ACHN (cell line): ENCODE measurements at regions not wholly inside any gene's neighbourhood (a gene's known extent, or its start where the extent isn't known, plus 50 kb on each side); places are given as distances from the start of the nearest gene placed in this dataset.
"Not testable (repeated sequence)": the region's sequence is repeated elsewhere in the genome, so short reads cannot be mapped to it uniquely, and the experiment has no call there.

ENCODE experiments used
- DNase-seq: peaks from one replicate; pipeline ENCODE4 v3.0.0-alpha.2; 2015
- in situ Hi-C: cut with HindIII; loops from 2 replicates; pipeline ENCODE4 v1.10.0; 2017; ENCODE audit warnings: low sequenced_read_pairs, low pct_ligation_motif_present, low pct_unique_long_range_greater_than_20kb

DNA sequence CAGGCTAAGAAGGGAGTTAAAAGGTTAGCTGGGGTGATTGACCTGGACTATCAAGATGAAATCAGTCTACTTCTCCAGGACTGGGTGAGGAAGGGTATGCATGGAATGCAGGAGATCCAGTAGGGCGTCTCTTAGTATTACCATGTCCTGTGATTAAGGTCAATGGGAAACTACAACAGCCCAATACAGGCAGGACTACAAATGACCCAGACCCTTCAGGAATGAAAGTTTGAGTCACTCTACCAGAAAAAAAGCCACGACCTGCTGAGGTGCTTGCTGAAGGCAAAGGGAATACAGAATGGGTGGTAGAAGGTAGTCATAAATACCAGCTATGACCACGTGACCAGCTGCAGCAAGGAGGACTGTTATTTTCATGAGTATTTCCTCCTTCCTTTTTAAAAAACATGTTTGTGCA lies 249.7 kb upstream of the CYRIA start:
- DNase-seq, in situ Hi-C loops: not testable (repeated sequence)

DNA sequence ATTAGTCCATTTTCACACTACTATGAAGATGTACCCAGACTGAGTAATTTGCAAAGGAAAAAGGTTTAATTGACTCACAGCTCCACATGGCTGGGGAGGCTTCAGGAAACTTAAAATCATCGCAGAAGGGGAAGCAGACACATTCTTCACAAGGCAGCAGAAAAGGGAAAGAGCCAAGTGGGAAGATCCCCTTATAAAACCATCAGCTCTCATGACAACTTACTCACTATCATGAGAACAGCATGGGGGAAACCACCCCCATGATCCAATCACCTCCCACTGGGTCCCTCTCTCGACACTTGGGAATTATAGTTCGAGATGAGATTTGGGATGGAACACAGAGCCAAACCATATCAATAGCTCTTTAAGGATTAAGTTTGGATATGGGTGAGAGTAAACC lies 246.1 kb upstream of the CYRIA start:
- in situ Hi-C loops: no loop called here
- no peak for DNase-seq

DNA sequence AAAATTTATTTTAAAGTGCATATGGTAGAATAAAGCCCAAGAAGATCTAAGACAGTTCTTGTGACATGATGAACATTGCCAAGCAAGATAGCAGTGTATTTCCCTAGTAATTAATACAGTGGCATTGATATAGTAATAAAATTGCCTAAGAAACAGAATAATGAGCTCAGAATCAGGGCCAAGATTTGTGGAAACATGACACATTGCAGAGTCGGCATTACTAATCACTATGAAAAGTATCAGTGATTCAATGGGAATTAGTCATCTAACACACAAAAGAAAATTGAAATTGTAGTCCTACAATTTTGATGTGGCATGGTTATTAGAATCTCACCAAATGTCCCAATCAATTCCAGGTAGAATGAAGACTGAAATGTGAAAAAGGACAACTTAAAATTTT lies 243.0 kb upstream of the CYRIA start:
- no peak for DNase-seq
- in situ Hi-C loops: no loop called here

DNA sequence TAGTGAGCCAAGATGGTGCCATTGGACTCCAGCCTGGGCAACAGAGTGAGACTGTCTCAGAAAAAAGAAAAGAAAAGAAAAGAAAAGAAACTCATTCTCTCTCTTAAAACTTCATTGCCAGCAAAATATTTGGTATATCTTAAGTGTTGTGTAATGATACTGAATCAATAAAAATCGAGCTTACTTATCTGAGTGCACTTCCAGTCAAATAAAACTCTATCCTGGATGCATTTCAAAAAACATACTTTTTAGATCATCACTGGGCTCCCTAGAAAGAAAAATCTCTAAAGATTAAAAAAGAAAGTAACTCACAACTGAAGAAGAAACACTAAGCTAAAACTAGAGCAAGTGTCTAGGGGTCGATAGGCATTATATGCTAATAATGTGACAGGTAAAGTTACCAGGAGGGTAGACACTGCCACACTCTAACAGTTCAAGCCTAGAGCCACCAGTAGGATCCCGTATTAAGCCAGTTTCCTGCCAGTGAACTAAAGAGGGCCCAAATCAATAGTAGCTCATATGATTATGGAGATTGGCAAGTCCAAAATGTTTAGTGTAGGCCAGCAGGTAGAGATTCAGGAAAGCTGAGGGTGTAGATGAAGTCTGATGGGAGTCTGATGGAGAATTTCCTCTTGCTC lies 242.1 kb upstream of the CYRIA start:
- no peak for DNase-seq
- in situ Hi-C loops: no loop called here

DNA sequence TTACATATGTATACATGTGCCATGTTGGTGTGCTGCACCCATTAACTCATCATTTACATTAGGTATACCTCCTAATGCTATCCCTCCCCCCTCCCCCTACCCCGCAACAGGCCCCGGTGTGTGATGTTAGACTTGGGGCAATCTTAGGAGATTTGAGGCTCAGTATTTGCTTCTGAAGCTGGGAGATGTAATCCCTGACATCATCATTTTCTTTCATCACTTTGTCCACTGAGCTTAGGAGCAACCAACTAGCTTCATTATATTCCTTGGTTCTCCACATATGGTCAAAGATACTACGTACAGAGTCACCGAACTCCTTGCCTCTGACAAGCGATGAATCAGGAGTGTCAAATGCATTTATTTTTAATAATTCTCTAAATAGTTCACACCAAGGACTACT lies 239.7 kb upstream of the CYRIA start:
- in situ Hi-C loops, DNase-seq: not testable (repeated sequence)

DNA sequence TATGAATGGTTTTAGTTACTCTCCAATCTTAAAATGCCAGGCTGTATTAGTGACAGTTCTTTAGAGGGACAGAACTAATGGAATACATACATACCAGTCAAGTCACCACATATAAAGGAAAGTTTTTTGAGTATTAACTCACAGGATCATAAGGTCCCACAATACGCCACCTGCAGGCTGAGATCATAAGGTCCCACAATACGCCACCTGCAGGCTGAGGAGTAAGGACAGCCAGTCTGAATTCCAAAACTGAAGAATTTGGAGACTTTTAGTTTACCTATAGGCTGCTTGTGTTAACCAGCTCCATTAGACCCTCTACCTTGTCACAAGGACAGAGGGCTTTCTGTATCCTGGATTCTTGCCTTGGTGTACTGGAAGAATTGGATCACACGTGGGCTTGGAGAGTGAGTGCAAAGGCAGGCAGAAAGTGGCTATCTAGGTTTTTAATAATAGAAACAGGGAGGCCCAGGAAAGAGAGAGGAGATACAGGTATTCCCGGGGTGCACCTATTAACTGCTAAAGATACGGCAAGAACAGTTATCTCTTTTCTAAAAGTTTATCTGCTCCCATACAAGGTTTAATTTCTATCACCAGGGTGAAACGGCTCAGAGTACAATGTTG lies 234.9 kb upstream of the CYRIA start:
- DNase-seq: peak; percentile 63
- in situ Hi-C loops: no loop called here

DNA sequence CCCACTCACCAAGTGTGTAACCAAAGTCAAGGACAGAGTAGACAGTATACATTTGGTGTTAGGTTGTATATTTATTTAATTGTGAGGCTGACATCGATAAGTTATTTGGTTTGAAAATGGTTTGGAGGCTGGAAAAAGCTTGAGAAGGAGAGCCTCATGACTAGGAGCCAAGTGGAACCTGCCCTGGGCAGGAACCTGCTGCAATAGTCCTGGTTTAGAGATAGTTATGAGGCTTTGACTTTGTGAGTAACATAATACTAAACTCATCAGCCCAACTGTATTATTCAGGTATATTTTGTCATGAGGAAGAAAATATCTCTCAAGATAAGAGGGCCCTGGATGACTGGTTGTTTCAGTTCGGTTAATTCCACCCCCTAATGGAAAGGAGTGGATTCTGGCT lies 234.3 kb upstream of the CYRIA start:
- DNase-seq: no peak
- in situ Hi-C loops: no loop called here

DNA sequence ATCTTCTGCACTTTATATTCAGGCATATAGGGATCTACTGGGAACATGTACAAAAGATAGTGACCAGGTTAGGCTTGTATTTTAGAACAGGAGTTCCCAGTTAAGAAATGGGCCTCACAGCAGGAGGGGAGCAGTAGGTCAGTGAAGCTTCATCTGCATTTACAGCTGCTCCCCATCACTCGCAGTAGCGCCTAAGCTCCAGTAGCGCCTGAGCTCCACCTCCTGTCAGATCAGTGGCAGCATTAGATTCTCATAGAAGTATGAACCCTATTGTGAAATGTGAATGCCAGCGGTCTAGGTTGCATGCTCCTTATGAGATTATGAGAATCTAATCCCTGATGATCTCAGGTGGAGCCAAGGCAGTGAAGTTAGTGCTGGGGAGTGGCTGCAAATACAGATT lies 224.4 kb upstream of the CYRIA start:
- in situ Hi-C loops: no loop called here
- DNase-seq: no peak

DNA sequence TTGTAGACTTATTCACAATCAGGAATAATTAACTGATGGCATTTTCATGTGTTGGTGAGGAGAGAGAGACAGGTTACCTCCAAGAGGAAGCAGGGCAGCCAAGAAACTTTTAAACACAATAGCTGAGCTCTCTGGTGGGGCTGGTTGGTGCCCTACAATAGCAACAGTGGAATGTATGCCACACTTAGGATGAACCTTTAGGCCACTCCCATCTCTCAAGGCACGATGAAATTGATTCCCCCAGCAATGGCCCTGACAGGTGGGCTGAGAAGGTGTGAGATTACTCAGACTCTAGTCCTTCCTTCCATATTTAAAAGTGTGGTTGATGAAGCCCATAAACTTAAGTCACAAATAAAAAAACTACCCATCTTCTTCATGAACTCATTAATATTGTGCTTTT lies 219.4 kb upstream of the CYRIA start:
- no peak for DNase-seq
- in situ Hi-C loops: no loop called here

DNA sequence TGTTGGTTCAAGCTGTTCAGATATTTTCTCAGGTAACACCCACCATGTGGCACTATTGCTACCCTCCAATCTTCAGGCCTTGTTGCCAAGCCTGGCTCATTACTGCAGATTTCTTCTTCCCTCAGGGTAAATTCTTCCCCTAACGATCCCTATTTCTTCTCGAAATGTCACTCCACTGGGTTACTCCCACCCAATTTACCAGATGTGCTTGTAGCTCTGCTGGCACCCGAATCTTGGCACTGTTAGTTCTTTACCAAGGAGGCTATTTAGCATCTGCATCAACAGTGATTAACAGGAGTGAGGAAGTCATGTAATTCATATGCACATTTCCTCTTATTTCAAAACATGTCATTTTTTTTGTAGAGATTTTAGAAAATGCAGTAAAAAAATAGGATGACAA lies 217.1 kb upstream of the CYRIA start:
- DNase-seq: no peak
- in situ Hi-C loops: no loop called here

DNA sequence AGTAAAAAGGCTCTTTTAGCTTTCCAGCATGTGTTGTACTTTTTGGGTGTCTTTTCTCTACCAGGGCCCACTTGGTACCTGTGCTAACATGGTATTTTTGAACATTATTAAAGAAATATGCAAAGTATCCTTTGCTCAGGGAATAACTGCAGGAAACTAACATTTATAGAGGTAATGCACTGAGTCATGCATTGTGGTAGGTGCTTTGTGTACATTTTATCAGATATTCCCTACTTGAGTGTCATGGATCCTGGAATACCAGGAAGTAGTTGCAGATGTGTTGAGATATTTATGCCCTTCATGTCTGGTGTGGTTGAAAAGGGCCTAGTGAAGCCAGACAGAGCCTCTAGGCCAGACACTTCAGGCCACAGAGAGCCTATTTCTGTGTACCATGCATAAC lies 215.5 kb upstream of the CYRIA start:
- no peak for DNase-seq
- in situ Hi-C loops: no loop called here

DNA sequence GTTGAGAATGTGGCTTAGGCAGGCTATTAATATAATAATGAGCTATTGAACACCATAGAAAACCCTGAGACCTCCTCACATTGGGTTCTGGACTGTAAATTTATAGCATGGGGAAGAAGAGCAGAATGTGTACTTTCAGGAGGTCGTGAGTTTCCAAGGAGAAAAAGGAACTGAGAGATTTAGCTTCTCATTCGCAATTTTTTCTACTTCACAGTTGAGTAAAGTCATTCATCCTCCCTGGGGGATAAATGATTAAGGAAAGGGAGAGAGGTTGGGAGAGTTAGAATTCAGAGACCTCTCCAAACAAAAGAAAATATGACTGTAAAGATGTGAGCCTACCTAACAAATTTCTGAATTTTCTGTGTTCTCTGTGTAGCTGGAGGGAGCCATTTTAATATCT lies 205.8 kb upstream of the CYRIA start:
- no peak for DNase-seq
- in situ Hi-C loops: no loop called here

DNA sequence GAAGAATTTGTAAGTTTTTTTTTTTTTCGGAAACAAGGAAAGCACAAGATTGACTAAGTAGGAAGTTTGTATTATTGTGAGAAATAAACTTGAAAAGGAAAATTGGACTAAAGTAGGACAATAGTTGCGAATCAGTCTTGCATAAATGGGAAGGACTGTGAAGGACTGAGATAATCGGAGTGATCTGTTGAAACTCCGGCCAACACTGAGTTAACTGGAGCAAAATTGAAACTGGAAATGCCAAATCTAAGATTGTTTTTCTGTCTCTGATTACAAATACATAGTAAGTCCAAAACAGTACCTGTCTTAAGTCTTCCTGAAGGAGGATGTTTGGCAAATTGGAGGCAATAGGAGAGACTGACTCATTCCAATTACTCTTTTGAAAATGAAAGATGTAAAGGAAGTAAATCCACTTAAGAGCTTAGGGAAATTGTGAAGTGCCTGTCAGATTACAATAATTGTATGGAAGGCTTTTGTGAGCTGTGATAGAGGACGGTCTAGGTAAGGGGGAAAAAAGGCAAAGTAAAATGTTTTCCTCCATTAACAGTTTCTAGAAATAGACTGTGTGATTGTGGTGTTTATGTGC lies 204.9 kb upstream of the CYRIA start:
- in situ Hi-C loops: no loop called here
- no peak for DNase-seq

DNA sequence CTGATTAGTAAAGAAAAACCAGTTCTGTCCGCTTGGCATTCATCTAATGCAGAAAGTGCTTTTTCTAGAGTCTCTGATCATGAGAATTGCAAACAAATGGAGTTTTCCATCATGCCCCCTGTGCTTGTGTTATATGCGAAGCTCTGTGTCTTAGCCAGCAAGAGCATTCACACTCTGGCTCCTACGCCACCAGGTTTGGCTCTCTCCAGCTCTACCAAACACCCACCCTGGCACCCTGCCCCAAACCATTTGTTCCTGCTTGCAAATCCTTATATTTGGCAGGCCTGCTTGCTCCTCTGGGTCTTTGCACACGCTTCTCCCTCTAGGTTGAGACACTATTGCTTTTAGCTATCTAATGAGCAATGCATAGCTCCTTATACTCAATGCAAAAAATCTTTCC lies 204.1 kb upstream of the CYRIA start:
- DNase-seq: no peak
- in situ Hi-C loops: no loop called here

DNA sequence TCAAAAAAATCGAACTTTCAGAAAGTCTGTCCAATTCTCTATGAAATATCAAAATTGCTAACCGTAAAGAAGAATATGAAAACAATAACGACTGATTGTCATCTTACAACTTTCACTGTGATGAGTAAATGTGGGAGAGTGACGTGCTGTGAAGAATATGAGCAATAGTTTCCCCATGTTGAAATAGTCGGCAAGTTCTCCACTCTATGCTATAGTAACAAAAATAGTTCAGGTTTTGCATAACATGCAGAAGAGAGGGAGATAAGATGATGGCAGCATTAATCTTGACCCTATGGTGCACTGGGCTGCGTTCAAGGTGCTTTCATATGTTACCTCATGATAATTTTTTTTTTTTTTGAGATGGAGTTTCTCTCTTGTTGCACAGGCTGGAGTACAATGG lies 196.8 kb upstream of the CYRIA start:
- in situ Hi-C loops: no loop called here
- DNase-seq: no peak

DNA sequence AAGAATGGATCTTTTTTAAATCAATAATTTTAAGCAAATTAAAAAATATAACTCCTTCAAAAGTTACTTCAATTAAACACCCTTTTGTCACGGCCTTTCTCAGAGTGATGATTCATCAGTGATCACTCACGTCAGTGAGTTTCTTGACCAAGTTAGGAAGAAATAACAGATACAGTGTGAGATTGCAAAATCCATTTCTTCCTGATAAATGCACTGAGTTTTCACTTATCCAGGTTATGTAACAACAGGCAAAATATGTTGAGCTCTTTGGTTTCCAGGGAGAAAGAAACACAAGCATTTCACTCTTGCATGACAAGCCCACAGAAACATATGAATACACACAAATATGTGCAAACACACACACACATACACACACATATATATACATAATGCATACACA lies 195.9 kb upstream of the CYRIA start:
- in situ Hi-C loops: no loop called here

DNA sequence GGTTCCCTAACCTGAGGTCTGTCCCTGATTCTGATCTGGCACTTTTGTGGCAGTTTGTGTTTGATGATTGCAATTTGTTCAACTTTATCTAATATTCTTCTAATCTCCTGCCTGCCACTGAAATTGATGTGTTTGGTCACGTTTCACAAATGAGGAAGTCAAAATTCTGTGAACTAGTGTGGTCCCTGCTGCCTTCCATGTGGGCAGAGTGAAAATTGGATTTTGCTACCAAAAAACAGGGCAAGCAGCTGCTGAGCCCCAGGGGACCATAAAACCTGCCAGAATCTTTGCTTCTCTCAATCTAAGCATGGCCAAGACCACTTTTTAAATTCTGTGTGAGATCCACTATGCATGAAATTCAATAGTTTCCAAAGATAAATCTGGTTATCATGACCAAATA lies 195.5 kb upstream of the CYRIA start:
- DNase-seq: no peak
- in situ Hi-C loops: no loop called here

More for the DNA sequence above, 195.9 kb upstream of the CYRIA start:
- DNase-seq: no peak

DNA sequence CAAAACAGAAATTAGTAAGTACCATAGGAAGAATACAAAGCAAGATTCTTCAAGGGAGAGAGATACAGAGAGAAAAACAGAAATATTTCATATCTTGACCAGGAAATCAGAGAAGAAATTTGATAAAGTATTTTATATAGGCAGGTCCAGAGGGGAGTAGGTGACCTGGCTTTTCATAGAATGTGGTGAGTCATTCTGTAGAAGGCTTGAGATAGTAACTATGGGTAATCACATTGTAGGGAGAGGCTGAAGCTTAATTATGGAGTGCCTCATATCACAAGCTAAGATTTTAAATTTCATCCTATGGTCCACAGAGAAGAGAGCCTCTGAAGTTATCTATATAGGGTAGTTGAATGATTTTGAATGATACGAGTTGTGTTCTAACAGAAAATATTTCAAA lies 195.0 kb upstream of the CYRIA start:
- no peak for DNase-seq
- in situ Hi-C loops: no loop called here

DNA sequence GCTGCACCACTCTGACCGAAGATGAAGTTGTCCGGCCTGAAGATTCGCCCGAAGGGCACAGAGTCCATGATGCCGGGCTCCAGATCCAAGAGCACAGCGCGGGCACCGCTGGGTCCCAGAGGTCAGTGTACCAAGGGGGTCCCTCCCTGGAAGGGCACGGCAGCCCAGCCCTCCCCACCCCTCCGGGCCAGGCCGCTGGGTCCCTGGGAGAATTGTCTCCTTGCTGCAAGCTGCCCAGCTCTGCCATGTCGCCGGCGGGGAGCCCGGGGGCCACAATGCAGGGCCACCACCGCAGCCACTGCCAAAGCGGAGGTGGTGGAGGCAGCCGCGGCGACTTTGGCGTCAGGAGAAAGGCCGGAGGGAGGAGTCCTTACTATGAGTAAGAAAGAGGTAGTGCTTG lies 189.5 kb upstream of the CYRIA start:
- in situ Hi-C loops: no loop called here
- DNase-seq: no peak

DNA sequence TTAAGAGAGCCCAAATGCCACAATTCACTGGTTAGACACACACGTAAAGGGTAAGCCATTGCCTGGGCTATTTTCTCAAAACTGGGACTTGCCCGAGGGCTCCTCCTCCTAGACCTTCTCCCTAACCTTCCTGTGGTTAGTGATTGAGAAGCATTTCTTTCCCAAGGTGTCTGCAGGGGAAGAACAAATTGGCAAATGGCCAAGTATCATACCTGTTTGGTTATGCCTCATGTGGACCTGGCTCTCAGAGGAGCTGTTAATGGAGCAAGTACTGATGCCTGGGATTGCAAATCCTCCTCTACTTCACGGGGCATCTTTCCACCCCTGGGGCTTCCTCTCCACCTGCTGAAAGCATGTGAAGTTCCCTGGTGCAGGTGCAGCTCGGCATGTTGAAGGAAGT lies 187.5 kb upstream of the CYRIA start:
- in situ Hi-C loops: no loop called here
- no peak for DNase-seq
